GM11168 (cell line): ENCODE measurements at regions not wholly inside any gene's neighbourhood (a gene's known extent, or its start where the extent isn't known, plus 50 kb on each side); places are given as distances from the start of the nearest gene placed in this dataset.

Source experiments
- in situ Hi-C: fragments of 300-500 bp; cut with MboI; formaldehyde crosslinking; loops from one replicate; pipeline ENCODE4 v1.12.0; 2022; ENCODE audit warnings: low sequenced_read_pairs; ENCODE audit not compliant: unreplicated experiment

DNA sequence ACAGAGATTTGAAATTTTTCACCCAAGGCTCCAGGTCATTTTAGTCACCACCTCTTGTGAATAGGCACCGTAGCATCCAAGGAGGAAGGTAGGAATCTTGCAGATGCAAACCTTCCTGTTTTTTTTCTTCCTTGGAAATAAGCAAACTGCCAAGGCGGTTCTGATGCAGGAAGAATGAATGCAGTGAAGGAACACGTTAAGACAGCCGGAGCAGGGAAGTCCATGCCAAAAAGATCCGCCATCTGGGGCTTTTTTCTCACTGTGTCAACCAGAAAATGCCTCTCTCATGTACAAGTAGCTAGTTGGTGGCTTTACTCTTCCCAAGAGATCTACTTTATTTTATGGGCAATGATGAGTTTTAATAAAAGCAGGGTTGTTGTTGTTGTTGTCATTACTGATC, 142.4 kb downstream of the ZIC5 start:
- in situ Hi-C loops = no loop called here

DNA sequence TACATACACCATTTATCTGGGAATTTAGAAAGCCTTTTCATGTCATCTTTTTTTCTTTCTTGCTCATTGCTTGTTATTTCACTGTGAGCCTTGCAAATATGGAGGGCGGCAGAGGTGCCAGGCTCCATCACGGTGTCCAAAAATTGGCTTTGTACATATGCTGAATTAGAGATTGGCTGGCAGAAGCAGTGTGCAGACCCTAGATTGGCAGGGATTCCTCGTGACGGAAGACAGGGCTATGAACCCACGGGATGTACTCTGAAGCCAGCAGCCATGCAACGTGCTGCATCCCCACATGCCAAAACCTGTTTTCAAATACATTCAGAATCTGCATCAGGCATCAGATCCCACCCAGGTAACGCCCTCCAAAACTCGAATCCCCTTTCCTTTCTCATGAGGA, 142.8 kb downstream of the ZIC5 start:
- in situ Hi-C loops = no loop called here

DNA sequence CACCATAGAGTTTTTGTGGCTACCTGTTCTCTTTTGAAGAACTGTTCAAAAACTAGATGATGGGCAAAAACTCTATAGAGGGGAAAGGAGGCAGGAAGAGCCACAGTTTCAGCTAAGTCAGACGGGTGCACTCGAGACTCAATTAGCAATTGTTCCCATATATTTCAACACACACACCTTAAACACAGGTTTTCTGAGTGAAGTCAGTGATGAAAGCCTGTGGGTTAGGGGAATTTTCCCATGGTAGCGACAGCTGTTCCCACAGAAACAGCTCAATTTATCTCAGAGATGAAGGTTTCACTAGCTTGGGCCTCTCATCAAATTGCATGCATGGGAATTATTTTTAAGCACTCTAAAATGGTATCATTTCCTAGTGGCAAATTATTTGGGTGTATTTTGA, 143.4 kb downstream of the ZIC5 start:
- in situ Hi-C loops = no loop called here

DNA sequence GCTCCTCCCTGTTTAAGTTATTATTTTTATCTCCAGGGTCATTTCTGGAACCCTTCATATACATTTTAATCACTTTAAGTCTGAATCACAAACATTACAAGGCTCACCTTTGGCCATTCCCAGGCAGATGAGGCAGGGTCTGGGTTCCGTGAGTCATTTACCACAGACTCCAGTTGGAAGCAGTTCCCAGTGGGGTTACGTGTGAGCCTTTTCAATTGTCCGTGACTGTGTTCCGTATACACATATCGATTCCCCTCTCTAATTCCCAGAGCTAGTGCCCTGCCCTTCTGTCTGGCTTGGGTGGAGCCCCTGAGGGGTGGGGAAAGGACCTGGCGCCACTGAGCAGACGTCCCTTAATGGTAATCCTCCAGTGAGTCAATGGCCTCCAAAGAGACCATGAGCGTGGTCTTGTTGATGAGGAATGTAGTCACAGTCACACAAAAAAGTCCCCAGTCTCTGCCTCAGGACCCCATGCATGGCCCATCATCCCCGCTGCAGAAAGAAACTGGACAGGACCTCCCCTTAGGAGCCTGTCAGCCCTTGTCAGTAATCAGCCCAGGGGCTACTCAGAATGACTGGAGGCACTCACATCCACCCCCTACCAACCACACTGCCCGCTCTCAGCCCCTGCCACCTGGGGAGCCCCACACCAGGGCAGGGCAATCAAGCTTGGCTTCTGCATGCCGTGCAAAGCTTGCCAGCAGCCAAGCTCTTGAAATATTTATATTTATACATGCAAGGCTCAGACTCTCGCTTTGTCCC, 144.4 kb downstream of the ZIC5 start:
- in situ Hi-C loops = no loop called here

DNA sequence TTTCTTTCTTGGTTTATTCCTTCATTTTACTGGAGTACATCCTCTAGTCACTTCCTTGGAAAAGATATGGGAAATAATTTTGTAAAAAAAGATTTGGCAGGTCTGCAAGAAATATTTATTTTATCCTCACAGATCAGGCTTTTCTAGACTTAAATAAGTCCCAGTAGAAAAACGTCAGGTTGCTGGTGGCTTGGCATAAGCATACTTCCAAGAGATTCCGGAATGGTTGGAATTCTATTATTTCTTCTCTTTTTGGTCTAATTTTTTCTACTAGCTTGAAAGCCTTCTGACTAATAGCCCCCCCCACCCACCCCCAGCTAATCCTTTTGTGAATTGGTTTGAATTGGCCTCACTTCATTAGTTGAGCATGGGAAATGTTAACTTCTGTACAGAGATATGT, 147.6 kb downstream of the ZIC5 start:
- in situ Hi-C loops = no loop called here

DNA sequence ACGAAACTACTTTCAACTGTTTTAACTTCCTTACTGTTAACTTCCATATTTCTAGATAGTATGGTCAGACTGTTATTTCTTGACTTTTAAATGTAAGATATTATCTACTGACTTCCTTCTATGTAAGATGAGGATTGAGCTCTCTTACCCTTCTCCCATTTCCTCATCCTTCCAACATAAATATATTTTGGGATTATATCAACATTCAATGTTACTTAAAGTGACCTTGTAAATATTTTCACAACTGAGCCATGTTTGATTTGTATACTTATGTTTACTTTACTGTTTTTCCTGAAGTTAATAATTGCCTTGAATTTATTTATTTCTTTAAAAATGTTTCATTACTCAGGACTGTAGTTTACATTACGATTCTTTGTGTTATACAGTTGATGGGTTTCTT, 148.7 kb downstream of the ZIC5 start:
- in situ Hi-C loops = no loop called here

GRCh38 chr13:99821741-99822140, 149.8 kb downstream of the ZIC5 start:
- in situ Hi-C loops = no loop called here

- in situ Hi-C loops = no loop called here
Observed at GRCh38 chr13:99819967-99820366, 151.6 kb downstream of the ZIC5 start.

- in situ Hi-C loops = no loop called here
Observed at GRCh38 chr13:99816321-99816720, 155.2 kb downstream of the ZIC5 start.

- in situ Hi-C loops = no loop called here
Observed at GRCh38 chr13:99813336-99814095, 158.1 kb downstream of the ZIC5 start.

GRCh38 chr13:99812625-99813024, 158.9 kb downstream of the ZIC5 start:
- in situ Hi-C loops = no loop called here

DNA sequence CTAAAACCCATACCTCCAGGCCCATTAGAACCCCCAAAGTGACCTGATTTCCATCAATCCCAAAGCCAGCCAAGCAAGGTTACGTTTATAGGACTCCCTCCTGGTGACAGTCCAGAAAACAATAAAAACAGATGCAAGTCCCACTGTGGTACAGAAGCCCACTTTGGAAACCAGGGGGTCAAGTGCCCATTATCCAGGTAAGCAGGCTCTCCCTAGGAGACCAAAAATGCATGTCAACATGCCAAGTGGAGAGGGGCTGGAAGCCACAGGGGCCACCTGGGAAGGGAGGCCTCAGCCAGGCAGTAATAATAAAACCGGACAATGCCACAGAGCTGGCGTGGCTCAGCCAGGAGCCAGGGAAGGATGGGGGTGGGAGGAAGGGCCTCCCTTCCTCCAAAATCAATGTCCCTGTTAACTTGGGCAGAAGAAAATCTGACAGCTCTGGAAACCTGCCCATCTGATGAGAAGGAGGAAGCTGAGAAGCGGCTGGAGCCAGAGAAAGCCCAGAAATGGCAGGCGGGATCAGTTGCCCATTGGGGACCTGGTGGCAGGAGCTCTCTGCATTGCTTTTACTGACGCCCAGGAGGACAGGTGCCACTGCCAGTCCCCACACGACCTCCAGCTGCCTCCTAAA, 160.4 kb downstream of the ZIC5 start:
- in situ Hi-C loops = no loop called here

- in situ Hi-C loops = no loop called here
Observed at GRCh38 chr13:99809926-99810325, 161.6 kb downstream of the ZIC5 start.

DNA sequence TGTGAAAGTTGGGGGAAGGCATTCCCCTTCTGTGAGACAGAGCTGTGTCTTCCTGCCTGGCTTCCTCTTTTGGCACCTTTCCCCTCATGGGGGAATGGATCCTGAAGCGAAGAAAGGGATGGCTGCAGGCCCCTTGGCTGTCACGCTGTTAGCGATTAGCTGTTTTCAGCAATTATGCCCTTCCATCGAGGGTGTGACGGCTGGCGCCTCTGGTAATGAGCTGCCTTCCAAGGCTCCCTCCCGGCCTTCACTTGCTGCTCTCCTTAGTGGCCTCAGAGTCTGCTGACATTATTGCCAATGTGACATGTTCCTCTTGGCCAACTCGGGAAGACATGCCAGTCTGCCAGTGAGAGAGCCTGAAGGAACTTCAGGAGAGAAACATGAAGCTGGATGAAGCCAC, 162.1 kb downstream of the ZIC5 start:
- in situ Hi-C loops = no loop called here

- in situ Hi-C loops = no loop called here
Observed at GRCh38 chr13:99808786-99809185, 162.8 kb downstream of the ZIC5 start.

DNA sequence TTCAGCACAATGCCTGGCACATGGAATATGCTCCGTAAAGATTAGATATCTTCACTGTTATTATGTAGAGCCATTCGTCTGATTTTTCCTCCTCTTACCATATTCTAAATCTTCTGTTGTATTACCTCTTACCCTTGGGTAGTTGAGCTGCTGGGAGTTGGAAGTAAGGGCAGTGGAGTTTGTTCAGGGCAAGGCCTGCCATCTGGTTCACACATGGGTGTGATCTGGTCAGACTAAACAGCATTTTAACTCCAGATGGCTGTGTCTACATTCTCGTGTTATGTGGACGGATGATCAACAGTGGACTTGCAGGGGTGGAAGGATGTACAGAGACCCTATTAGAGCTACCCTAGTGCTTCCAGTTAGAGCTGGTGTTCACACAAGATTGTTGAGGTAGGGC, 164.9 kb downstream of the ZIC5 start:
- in situ Hi-C loops = no loop called here

- in situ Hi-C loops = no loop called here
Observed at GRCh38 chr13:99805361-99805760, 166.2 kb downstream of the ZIC5 start.

DNA sequence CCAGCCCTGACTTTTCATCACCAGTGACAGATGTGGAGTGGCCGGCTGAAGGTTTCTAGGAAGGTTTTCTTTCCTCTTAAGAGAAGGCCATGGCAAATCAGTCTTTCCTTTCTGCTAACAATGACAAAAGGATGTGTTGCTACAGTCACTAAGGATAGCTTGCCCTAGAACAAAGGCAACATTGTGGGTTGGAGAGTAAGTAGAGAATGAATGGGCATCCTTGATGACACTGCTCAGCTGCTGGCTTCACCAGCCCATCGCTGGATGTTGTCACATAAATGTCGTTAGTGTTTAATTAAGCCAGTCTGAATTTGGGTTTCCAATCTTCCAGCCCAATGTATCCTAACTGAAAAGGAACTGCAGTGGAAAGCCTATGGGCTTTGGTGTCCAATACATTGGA, 168.4 kb downstream of the ZIC5 start:
- in situ Hi-C loops = no loop called here

GRCh38 chr13:99802416-99802815, 169.2 kb downstream of the ZIC5 start:
- in situ Hi-C loops = no loop called here

GRCh38 chr13:99800951-99801350, 170.6 kb downstream of the ZIC5 start:
- in situ Hi-C loops = no loop called here

GRCh38 chr13:99800011-99800410, 171.6 kb downstream of the ZIC5 start:
- in situ Hi-C loops = no loop called here
